ENCODE measurements at regions not wholly inside any gene's neighbourhood (a gene's known extent, or its start where the extent isn't known, plus 50 kb on each side); places are given as distances from the start of the nearest gene placed in this dataset.
"Not testable (repeated sequence)": the region's sequence is repeated elsewhere in the genome, so short reads cannot be mapped to it uniquely, and the experiment has no call there.

DNA sequence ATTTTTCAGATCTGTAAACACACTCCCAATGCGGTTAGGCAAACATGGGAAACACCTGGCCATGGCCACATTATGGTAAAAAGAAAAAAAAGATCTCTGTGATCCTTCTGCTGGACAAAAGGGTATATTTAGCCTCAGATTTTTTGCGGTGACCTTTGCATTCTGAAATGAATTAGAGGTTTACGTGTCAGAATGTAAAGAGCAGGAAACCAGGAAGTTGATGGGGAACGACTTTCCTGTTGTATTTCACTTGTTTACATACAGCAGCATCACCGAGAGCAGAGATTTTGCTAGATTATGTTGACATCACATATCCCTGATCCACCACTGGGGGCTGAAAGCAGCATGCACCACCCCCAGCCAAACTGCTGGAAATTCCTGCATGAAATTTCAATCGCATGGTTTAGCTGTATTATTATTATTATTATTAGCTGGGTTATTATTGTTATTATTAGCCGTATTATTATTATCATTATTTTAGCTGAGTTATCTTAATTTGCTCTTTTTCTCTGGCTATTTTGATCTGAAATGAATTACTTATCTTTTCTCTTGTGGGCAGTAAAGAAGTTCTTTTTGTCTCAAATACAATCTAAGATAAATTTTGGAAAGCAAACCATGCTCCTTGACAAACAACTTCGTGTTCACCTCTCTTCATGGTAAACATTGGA, 189.4 kb downstream of the ZFP64 start:
- H3K4me3 ChIP-seq (ENCODE audit: low read depth, low read length, poor library complexity, severe bottlenecking), result no peak overlapping the region
- TF ChIP-seq, protein P1, sequence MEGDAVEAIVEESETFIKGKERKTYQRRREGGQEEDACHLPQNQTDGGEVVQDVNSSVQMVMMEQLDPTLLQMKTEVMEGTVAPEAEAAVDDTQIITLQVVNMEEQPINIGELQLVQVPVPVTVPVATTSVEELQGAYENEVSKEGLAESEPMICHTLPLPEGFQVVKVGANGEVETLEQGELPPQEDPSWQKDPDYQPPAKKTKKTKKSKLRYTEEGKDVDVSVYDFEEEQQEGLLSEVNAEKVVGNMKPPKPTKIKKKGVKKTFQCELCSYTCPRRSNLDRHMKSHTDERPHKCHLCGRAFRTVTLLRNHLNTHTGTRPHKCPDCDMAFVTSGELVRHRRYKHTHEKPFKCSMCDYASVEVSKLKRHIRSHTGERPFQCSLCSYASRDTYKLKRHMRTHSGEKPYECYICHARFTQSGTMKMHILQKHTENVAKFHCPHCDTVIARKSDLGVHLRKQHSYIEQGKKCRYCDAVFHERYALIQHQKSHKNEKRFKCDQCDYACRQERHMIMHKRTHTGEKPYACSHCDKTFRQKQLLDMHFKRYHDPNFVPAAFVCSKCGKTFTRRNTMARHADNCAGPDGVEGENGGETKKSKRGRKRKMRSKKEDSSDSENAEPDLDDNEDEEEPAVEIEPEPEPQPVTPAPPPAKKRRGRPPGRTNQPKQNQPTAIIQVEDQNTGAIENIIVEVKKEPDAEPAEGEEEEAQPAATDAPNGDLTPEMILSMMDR (conservative IDR thresholded peaks at IDR 0.05; ENCODE audit: low read length), result peak; percentile 34; the same call in 1 of the 2 replicates
- no peak for TF ChIP-seq EZH2phosphoT487 (IDR thresholded peaks at IDR 0.05; ENCODE audit: borderline replicate concordance, low read depth, low read length)
- peaks cover 27% of the 10 kb centered on the region for H3K4me1 ChIP-seq (ENCODE audit: insufficient read depth, low read length, poor library complexity, severe bottlenecking)
- no peaks in the 10 kb centered on the region for H3K79me2 ChIP-seq (ENCODE audit: insufficient read depth, low read depth, low read length)
- intact Hi-C loops (cut with micrococcal nuclease; ENCODE audit: unreplicated experiment), result no loop called here
- peak; percentile 25 for DNase-seq (ENCODE audit: low spot score)
- H3K4me2 ChIP-seq (ENCODE audit: low read length), result peak overlapping the region; percentile 33; the same call in 1 of the 2 replicates
- H3K36me3 ChIP-seq (ENCODE audit: insufficient read depth, low read length), result no peaks in the 10 kb centered on the region
- BruUV-seq (replicated peaks), result no TSS peak
- no peaks in the 10 kb centered on the region for H3K9me3 ChIP-seq (ENCODE audit: low read length)
- H2AFZ ChIP-seq (ENCODE audit: low read length), result peak overlapping the region; percentile 57; the same call in 1 of the 2 replicates
- POLR2A ChIA-PET, result interaction anchor here (0.6 kb wide), 1 partner anchor 1162 kb away, joined by 3 read pairs; no protein-coding TSS in a partner anchor
- no peaks in the 10 kb centered on the region for H3K9me2 ChIP-seq (ENCODE audit: insufficient read depth, low read length)
- H4K20me1 ChIP-seq (ENCODE audit: insufficient read depth, low read length), result no peaks in the 10 kb centered on the region
- CTCF ChIA-PET (ENCODE audit: unreplicated experiment), result no interaction called here
- H3K27ac ChIP-seq (ENCODE audit: low read depth, low read length, poor library complexity, severe bottlenecking), result no peak overlapping the region

DNA sequence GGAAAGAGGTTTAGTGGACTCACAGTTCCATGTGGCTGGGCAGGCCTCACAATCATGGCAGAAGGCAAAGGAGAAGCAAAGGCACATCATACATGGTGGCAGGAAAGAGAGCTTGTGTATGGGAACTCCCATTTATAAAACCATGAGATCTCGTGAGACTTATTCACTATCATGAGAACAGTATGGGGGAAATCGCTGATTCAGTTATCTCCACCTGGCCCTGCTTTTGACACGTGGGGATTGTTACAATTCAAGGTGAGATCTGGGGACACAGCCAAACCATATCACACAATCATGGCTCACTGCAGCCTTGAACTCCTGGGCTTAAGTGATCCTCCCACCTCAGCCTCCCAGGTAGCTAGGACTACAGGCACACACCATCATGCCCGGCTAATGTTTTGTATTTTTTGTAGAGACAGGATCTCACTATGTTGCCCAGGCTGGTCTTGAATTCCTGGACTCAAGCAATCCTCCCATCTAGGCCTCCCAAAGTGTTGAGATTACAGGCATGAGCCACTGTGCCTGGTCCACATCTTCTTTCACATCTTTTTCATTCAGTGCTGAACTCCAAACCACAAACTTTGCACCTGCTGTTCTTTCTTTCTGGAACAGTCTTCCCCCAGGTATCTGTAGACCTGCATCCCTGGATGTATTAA, 194.2 kb downstream of the ZFP64 start:
- POLR2A ChIA-PET; DNase-seq (ENCODE audit: low spot score); intact Hi-C loops (cut with micrococcal nuclease; ENCODE audit: unreplicated experiment); BruUV-seq (replicated peaks); CTCF ChIA-PET (ENCODE audit: unreplicated experiment); H3K36me3 ChIP-seq (ENCODE audit: insufficient read depth, low read length); H3K4me3 ChIP-seq (ENCODE audit: low read depth, low read length, poor library complexity, severe bottlenecking); H3K4me2 ChIP-seq (ENCODE audit: low read length); H3K9me2 ChIP-seq (ENCODE audit: insufficient read depth, low read length); H3K79me2 ChIP-seq (ENCODE audit: insufficient read depth, low read depth, low read length); H4K20me1 ChIP-seq (ENCODE audit: insufficient read depth, low read length); H2AFZ ChIP-seq (ENCODE audit: low read length); H3K27ac ChIP-seq (ENCODE audit: low read depth, low read length, poor library complexity, severe bottlenecking); H3K4me1 ChIP-seq (ENCODE audit: insufficient read depth, low read length, poor library complexity, severe bottlenecking); H3K9me3 ChIP-seq (ENCODE audit: low read length): not testable (repeated sequence)

DNA sequence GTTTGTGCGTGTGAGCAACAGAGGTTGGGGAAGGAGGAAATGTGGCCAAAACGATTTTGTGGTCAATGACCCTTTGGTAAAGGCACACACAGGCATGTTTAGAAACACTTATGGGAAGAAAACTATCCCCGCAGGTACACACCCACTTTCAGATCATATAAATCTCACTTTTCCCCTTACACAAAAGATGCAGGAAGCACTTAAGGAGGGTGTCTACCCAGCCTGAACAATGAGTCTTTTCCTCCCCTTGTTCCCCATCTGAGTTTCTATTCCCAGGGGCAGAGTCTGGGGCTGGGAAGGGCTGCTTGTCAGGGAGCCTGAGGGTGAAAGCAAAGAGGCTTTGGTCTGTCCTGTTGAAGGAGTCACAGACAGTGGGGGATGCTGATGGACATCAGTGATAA, 193.2 kb upstream of the SALL4 start:
- BruUV-seq (replicated peaks), result no TSS peak
- no peak overlapping the region for H3K4me2 ChIP-seq (ENCODE audit: low read length)

More for the DNA sequence above, 193.2 kb upstream of the SALL4 start:
- TF ChIP-seq, protein P1 (conservative IDR thresholded peaks at IDR 0.05; ENCODE audit: low read length), result no peak
- TF ChIP-seq EZH2phosphoT487 (IDR thresholded peaks at IDR 0.05; ENCODE audit: borderline replicate concordance, low read depth, low read length), result no peak
- no peaks in the 10 kb centered on the region for H4K20me1 ChIP-seq (ENCODE audit: insufficient read depth, low read length)
- ChIA-PET POLR2A (interaction anchor here (0.6 kb wide), 1 partner anchor 42 kb away, joined by 3 read pairs; no protein-coding TSS in a partner anchor), CTCF (ENCODE audit: unreplicated experiment) (no interaction called here)
- no peak for DNase-seq (ENCODE audit: low spot score)
- no peak overlapping the region for H3K4me3 ChIP-seq (ENCODE audit: low read depth, low read length, poor library complexity, severe bottlenecking)
- intact Hi-C loops (cut with micrococcal nuclease; ENCODE audit: unreplicated experiment), result no loop called here
- no peaks in the 10 kb centered on the region for H3K9me3 ChIP-seq (ENCODE audit: low read length)
- H3K36me3 ChIP-seq (ENCODE audit: insufficient read depth, low read length), result no peaks in the 10 kb centered on the region
- H3K79me2 ChIP-seq (ENCODE audit: insufficient read depth, low read depth, low read length), result no peaks in the 10 kb centered on the region
- no peak overlapping the region for H2AFZ ChIP-seq (ENCODE audit: low read length)
- no peaks in the 10 kb centered on the region for H3K4me1 ChIP-seq (ENCODE audit: insufficient read depth, low read length, poor library complexity, severe bottlenecking)
- H3K27ac ChIP-seq (ENCODE audit: low read depth, low read length, poor library complexity, severe bottlenecking), result no peak overlapping the region
- H3K9me2 ChIP-seq (ENCODE audit: insufficient read depth, low read length), result no peaks in the 10 kb centered on the region
